OCI-LY1 (cell line): ENCODE measurements at regions not wholly inside any gene's neighbourhood (a gene's known extent, or its start where the extent isn't known, plus 50 kb on each side); places are given as distances from the start of the nearest gene placed in this dataset.

Experiments
- EZH2 ChIP-seq: fragments of 200-600 bp; sonication (generic), shearing (Covaris generic); IDR thresholded peaks from 2 replicates; pipeline ENCODE4 v1.8.0; 2017; ENCODE audit warnings: borderline replicate concordance, mixed run types, mild to moderate bottlenecking, antibody characterized with exemption, low read length, moderate library complexity, mixed read lengths
- TF ChIP-seq, protein P1 (sequence below): fragments of 200-600 bp; sonication (generic), shearing (Covaris generic); IDR thresholded peaks from 2 replicates; pipeline ENCODE4 v1.5.1; 2017; ENCODE audit warnings: mild to moderate bottlenecking, antibody characterized with exemption, low read length, moderate library complexity, mixed read lengths

DNA sequence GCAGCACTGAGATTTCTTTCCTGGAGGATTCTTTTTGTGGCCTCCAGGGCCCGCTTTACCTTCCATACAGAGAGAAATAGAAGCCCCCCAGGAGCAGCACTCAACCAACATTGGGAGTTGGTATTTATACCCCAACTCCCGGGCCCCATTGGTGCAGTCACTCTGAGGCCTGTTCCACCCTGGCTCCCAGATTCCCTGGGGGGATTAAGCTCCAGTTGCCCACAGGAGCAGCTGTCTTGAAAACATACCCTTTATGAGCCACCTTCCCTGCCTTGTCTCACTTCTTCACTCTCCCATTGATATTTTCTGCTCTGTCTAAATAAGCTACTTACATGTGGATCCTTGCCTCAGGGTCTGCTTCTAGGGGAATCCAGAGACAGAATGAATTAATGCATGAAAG is 167.8 kb downstream of the KATNIP start:
- TF ChIP-seq, protein P1, sequence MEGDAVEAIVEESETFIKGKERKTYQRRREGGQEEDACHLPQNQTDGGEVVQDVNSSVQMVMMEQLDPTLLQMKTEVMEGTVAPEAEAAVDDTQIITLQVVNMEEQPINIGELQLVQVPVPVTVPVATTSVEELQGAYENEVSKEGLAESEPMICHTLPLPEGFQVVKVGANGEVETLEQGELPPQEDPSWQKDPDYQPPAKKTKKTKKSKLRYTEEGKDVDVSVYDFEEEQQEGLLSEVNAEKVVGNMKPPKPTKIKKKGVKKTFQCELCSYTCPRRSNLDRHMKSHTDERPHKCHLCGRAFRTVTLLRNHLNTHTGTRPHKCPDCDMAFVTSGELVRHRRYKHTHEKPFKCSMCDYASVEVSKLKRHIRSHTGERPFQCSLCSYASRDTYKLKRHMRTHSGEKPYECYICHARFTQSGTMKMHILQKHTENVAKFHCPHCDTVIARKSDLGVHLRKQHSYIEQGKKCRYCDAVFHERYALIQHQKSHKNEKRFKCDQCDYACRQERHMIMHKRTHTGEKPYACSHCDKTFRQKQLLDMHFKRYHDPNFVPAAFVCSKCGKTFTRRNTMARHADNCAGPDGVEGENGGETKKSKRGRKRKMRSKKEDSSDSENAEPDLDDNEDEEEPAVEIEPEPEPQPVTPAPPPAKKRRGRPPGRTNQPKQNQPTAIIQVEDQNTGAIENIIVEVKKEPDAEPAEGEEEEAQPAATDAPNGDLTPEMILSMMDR, result no peak
- no peak for TF ChIP-seq EZH2
